ENCODE measurements at regions not wholly inside any gene's neighbourhood (a gene's known extent, or its start where the extent isn't known, plus 50 kb on each side); places are given as distances from the start of the nearest gene placed in this dataset.

DNA sequence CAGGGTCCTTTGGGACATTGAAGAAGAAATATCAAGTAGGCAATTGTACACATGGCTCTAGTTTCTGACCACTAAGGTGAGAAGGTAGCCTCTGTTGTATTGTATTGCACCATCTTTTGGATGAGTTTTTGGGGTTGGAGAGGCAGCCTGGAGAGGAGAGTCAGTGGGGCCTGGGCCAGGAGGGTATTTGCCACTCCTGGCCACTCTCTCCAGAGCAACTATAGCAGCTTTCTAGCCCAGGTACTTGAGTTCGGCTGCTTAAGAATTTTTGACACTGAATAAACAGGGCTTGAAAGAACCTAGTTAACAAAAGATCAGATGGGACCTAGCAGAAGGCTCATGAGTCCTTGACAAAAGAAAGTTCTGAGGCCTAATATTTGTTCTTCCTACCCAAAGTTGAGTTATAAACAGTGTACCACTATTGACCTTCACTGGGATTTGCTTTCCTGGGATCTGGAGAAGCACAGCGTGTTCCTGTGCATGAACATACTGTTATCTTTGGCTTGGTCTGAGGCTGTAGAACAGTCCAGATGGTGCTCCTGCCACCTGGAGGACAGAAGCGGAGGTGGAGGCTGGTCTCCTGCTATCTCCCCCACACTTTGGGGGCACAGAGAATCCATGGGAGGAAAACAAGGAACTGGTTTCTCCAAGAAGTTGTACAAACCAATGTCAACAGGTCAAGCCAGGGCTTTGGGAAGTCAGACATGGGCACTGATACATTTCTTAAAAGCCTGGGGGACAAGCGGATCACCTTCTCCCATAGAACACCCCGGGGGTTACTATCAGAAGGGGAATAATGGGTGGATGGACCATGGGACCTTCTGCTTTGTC is 110.4 kb upstream of the LIFR start:
- peak; percentile 22 for TF ChIP-seq CTCF (IDR thresholded peaks at IDR 0.05; ENCODE audit: control extremely low read depth, extremely low read depth, low read depth, missing control alignments)
- DNase-seq (ENCODE audit: extremely low spot score), result peak; percentile 13
- CTCF ChIA-PET, result interaction anchor here (1.2 to 1.3 kb wide), 2 partner anchors 225 kb away, joined by 3 to 12 read pairs; no protein-coding TSS in a partner anchor
- POLR2A ChIA-PET, result no interaction called here

DNA sequence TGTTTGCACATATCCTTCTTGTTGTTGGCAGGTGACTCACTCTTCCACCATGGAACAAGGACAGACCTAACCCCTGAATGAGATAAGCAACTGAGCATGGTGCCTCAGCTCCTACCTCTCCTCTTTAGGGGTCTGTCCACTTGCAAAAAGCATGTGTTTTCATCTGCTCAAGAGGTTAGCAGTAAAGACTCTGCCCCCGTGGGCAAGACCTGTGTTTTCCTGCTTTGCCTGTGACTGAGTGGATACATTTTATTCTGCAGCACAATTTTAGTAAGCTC is 111.0 kb upstream of the LIFR start:
- ChIA-PET POLR2A (no interaction called here), CTCF (interaction anchor here (0.7 to 1.3 kb wide), 2 partner anchors 226 to 246 kb away, joined by 3 to 12 read pairs; no protein-coding TSS in a partner anchor)
- TF ChIP-seq CTCF (IDR thresholded peaks at IDR 0.05; ENCODE audit: control extremely low read depth, extremely low read depth, low read depth, missing control alignments), result no peak
- no peak for DNase-seq (ENCODE audit: extremely low spot score)

DNA sequence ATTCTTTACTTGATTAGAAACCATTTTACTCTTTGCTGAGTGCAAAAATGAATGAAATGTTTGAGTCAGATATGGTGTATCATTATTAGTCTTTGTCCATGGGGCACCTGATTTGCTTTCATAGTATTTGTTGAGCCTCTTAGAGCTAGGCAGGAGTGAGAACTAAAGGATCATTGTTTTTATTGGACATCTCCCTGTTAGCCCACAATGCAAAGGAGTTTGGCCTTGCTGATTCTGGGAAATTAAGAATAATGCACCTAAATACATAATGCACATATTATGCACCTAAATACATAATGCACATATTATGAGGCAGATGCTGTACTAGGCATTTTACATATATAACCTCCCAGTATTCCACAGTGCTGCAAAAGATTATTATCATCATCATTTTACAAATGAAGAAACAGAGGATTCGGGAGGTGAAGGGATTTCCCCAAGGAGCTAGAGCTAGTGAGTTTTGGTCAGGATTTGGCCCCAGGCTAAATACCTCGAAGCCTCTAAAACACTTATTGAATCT is 113.0 kb upstream of the LIFR start:
- ChIA-PET POLR2A (no interaction called here), CTCF (no interaction called here)
- no peak for DNase-seq (ENCODE audit: extremely low spot score)
- no peak for TF ChIP-seq CTCF (IDR thresholded peaks at IDR 0.05; ENCODE audit: control extremely low read depth, extremely low read depth, low read depth, missing control alignments)

DNA sequence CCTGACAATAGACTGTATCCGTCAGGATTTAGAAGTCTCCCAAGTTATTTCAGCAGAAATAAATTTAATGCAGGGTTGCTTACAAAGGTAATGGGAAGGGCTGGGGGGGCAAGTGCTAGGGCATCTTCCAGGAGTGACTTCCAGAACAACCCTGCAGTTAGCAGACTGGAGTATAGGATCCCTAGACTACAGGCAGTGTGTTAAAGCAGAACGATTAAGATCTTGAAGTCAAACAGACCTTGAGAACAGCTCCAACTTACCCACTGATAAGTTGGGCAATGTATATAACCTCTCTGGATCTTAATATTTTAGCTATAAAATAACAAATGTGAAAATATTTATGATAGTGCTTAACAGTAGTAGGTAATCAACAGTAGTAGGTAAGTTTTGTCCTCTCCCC is 113.6 kb upstream of the LIFR start:
- no peak for TF ChIP-seq CTCF (IDR thresholded peaks at IDR 0.05; ENCODE audit: control extremely low read depth, extremely low read depth, low read depth, missing control alignments)
- ChIA-PET POLR2A (no interaction called here), CTCF (no interaction called here)
- no peak for DNase-seq (ENCODE audit: extremely low spot score)

GRCh38 chr5:38670878-38671277 is 114.4 kb upstream of the LIFR start:
- no peak for TF ChIP-seq CTCF (IDR thresholded peaks at IDR 0.05; ENCODE audit: control extremely low read depth, extremely low read depth, low read depth, missing control alignments)
- ChIA-PET POLR2A (no interaction called here), CTCF (no interaction called here)
- DNase-seq (ENCODE audit: extremely low spot score), result no peak

DNA sequence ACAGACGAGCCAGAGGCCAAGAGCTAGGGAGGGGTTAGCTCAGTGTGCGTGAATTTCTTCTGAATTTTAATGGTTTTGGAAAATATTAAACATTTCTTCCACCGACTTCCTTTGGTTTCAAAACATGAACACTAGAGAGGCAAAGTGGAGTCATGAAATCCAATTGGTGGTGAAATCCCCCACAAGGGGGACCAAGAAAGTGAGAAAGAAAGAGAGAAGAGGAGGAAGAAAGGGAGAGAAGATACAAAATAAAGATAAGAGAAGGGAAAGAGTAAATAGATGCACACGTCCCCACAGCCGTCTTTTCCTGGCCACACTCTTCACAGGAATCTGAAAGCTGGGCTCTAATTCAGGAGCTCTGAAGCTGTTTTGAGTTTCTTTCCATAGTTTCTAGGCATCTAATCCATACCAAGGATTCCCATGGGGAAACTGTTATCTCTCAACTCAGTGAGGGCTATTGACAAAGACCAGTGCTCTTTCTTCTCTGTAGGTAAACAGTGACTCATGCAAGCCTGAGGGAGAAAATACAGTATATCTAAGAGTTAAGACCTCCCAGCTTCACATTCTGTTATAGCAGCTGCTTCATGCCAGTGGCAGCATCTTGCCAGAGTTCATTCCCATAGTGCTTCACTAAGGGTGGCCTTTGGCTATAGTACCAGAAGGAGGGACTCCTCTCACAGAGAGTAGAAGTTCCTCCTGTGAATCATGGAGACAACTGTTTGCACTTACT is 115.8 kb upstream of the LIFR start:
- TF ChIP-seq CTCF (IDR thresholded peaks at IDR 0.05; ENCODE audit: control extremely low read depth, extremely low read depth, low read depth, missing control alignments), result no peak
- POLR2A ChIA-PET, result no interaction called here
- CTCF ChIA-PET, result interaction anchor here (1.3 kb wide), 1 partner anchor 25 kb away, joined by 3 read pairs; no protein-coding TSS in a partner anchor
- no peak for DNase-seq (ENCODE audit: extremely low spot score)

Data from GM10248 (cell line).